ENCODE measurements at regions not wholly inside any gene's neighbourhood (a gene's known extent, or its start where the extent isn't known, plus 50 kb on each side); places are given as distances from the start of the nearest gene placed in this dataset.

GRCh38 chr15:81987628-81988027 lies 58.2 kb downstream of the MEX3B start:
- no peak for TF ChIP-seq CTCF (IDR thresholded peaks at IDR 0.05; ENCODE audit: unreplicated experiment)
- DNase-seq (ENCODE audit: low spot score, unreplicated experiment) = no peak
- H3K36me3 Mint-ChIP-seq (ENCODE audit: insufficient read depth) = peaks cover 25% of the 10 kb centered on the region
- H3K4me1 Mint-ChIP-seq (ENCODE audit: low read depth) = no peaks in the 10 kb centered on the region
- H3K4me3 Mint-ChIP-seq (ENCODE audit: low read depth) = no peak overlapping the region
- peaks cover 17% of the 10 kb centered on the region for H3K9me3 Mint-ChIP-seq (ENCODE audit: low read depth)
- H3K27ac Mint-ChIP-seq = no peak overlapping the region
- no peaks in the 10 kb centered on the region for H3K27me3 Mint-ChIP-seq

- H3K9me3 Mint-ChIP-seq (ENCODE audit: low read depth) = peaks cover 15% of the 10 kb centered on the region
- H3K36me3 Mint-ChIP-seq (ENCODE audit: insufficient read depth) = peaks cover 22% of the 10 kb centered on the region
- H3K27me3 Mint-ChIP-seq = no peaks in the 10 kb centered on the region
Observed at GRCh38 chr15:81983497-81983896, 62.3 kb downstream of the MEX3B start.

GRCh38 chr15:81982808-81983207 lies 63.0 kb downstream of the MEX3B start:
- H3K4me1 Mint-ChIP-seq (ENCODE audit: low read depth) = no peaks in the 10 kb centered on the region
- no peaks in the 10 kb centered on the region for H3K27me3 Mint-ChIP-seq
- no peak overlapping the region for H3K27ac Mint-ChIP-seq
- no peak for DNase-seq (ENCODE audit: low spot score, unreplicated experiment)
- H3K9me3 Mint-ChIP-seq (ENCODE audit: low read depth) = peaks cover 17% of the 10 kb centered on the region
- no peak overlapping the region for H3K4me3 Mint-ChIP-seq (ENCODE audit: low read depth)
- H3K36me3 Mint-ChIP-seq (ENCODE audit: insufficient read depth) = peaks cover 22% of the 10 kb centered on the region
- no peak for TF ChIP-seq CTCF (IDR thresholded peaks at IDR 0.05; ENCODE audit: unreplicated experiment)

More at GRCh38 chr15:81983497-81983896, 62.3 kb downstream of the MEX3B start:
- Mint-ChIP-seq H3K27ac (no peak overlapping the region), H3K4me1 (ENCODE audit: low read depth) (no peaks in the 10 kb centered on the region), H3K4me3 (ENCODE audit: low read depth) (no peak overlapping the region)
- no peak for TF ChIP-seq CTCF (IDR thresholded peaks at IDR 0.05; ENCODE audit: unreplicated experiment)
- DNase-seq (ENCODE audit: low spot score, unreplicated experiment) = no peak

- Mint-ChIP-seq H3K27ac (no peak overlapping the region), H3K4me1 (ENCODE audit: low read depth) (no peaks in the 10 kb centered on the region), H3K36me3 (ENCODE audit: insufficient read depth) (peaks cover 20% of the 10 kb centered on the region), H3K9me3 (ENCODE audit: low read depth) (peaks cover 15% of the 10 kb centered on the region), H3K4me3 (ENCODE audit: low read depth) (no peak overlapping the region), H3K27me3 (no peaks in the 10 kb centered on the region)
- no peak for TF ChIP-seq CTCF (IDR thresholded peaks at IDR 0.05; ENCODE audit: unreplicated experiment)
- no peak for DNase-seq (ENCODE audit: low spot score, unreplicated experiment)
Observed at GRCh38 chr15:81981908-81982307, 63.9 kb downstream of the MEX3B start.

GRCh38 chr15:81977464-81977863 lies 68.4 kb downstream of the MEX3B start:
- no peaks in the 10 kb centered on the region for H3K27me3 Mint-ChIP-seq
- H3K4me3 Mint-ChIP-seq (ENCODE audit: low read depth) = no peak overlapping the region
- DNase-seq (ENCODE audit: low spot score, unreplicated experiment) = no peak
- no peaks in the 10 kb centered on the region for H3K4me1 Mint-ChIP-seq (ENCODE audit: low read depth)
- no peak overlapping the region for H3K27ac Mint-ChIP-seq
- H3K9me3 Mint-ChIP-seq (ENCODE audit: low read depth) = peaks cover 18% of the 10 kb centered on the region
- H3K36me3 Mint-ChIP-seq (ENCODE audit: insufficient read depth) = peaks cover 17% of the 10 kb centered on the region
- no peak for TF ChIP-seq CTCF (IDR thresholded peaks at IDR 0.05; ENCODE audit: unreplicated experiment)
